Osteocyte (in vitro differentiated cells): ENCODE measurements at regions not wholly inside any gene's neighbourhood (a gene's known extent, or its start where the extent isn't known, plus 50 kb on each side); places are given as distances from the start of the nearest gene placed in this dataset.

Experiments used
- DNase-seq: peaks from one replicate; pipeline ENCODE4 v3.0.0; 2021; ENCODE audit warnings: mixed read lengths; ENCODE audit not compliant: unreplicated experiment; ENCODE audit errors: extremely low spot score
- H3K27ac Mint-ChIP-seq: one replicate; pipeline ENCODE4 v1.8.0; 2021; ENCODE audit warnings: mild to moderate bottlenecking, mixed read lengths; ENCODE audit not compliant: unreplicated experiment
- H3K27me3 Mint-ChIP-seq: one replicate; pipeline ENCODE4 v1.8.0; 2021; ENCODE audit warnings: mixed read lengths; ENCODE audit not compliant: unreplicated experiment
- H3K36me3 Mint-ChIP-seq: one replicate; pipeline ENCODE4 v1.8.0; 2021; ENCODE audit warnings: mixed read lengths; ENCODE audit not compliant: unreplicated experiment
- H3K4me1 Mint-ChIP-seq: one replicate; pipeline ENCODE4 v1.8.0; 2021; ENCODE audit warnings: mixed read lengths; ENCODE audit not compliant: unreplicated experiment
- H3K4me3 Mint-ChIP-seq: one replicate; pipeline ENCODE4 v1.8.0; 2021; ENCODE audit warnings: mild to moderate bottlenecking, moderate library complexity, mixed read lengths; ENCODE audit not compliant: unreplicated experiment
- H3K9me3 Mint-ChIP-seq: one replicate; pipeline ENCODE4 v1.8.0; 2021; ENCODE audit warnings: mixed read lengths; ENCODE audit not compliant: unreplicated experiment
- CTCF ChIP-seq: fragments of 200-600 bp; sonication (generic); IDR thresholded peaks from 2 replicates; pipeline ENCODE4 v1.5.0; 2021; ENCODE audit warnings: antibody characterized with exemption, mild to moderate bottlenecking, moderate library complexity

GRCh38 chr11:79860336-79860735 is 419.5 kb upstream of the TENM4 start:
- TF ChIP-seq CTCF = no peak
- no peak overlapping the region for H3K4me3 Mint-ChIP-seq
- H3K27me3 Mint-ChIP-seq = no peaks in the 10 kb centered on the region
- H3K27ac Mint-ChIP-seq = no peak overlapping the region
- no peaks in the 10 kb centered on the region for H3K9me3 Mint-ChIP-seq
- no peaks in the 10 kb centered on the region for H3K4me1 Mint-ChIP-seq
- DNase-seq = no peak
- no peaks in the 10 kb centered on the region for H3K36me3 Mint-ChIP-seq

GRCh38 chr11:79857377-79858214 is 416.8 kb upstream of the TENM4 start:
- Mint-ChIP-seq H3K4me3 (no peak overlapping the region), H3K36me3 (no peaks in the 10 kb centered on the region), H3K27me3 (no peaks in the 10 kb centered on the region), H3K9me3 (no peaks in the 10 kb centered on the region), H3K27ac (no peak overlapping the region), H3K4me1 (no peaks in the 10 kb centered on the region)
- TF ChIP-seq CTCF = no peak
- no peak for DNase-seq

- Mint-ChIP-seq H3K4me1 (no peaks in the 10 kb centered on the region), H3K27ac (no peak overlapping the region), H3K36me3 (no peaks in the 10 kb centered on the region), H3K9me3 (no peaks in the 10 kb centered on the region), H3K27me3 (no peaks in the 10 kb centered on the region), H3K4me3 (no peak overlapping the region)
- no peak for TF ChIP-seq CTCF
- no peak for DNase-seq
Measured at GRCh38 chr11:79852176-79852575, 411.3 kb upstream of the TENM4 start.

- Mint-ChIP-seq H3K4me3 (no peak overlapping the region), H3K27me3 (no peaks in the 10 kb centered on the region), H3K9me3 (no peaks in the 10 kb centered on the region), H3K27ac (no peak overlapping the region), H3K36me3 (no peaks in the 10 kb centered on the region), H3K4me1 (no peaks in the 10 kb centered on the region)
- no peak for DNase-seq
- TF ChIP-seq CTCF = no peak
Measured at GRCh38 chr11:79845002-79845709, 404.3 kb upstream of the TENM4 start.

- no peaks in the 10 kb centered on the region for H3K36me3 Mint-ChIP-seq
- H3K27ac Mint-ChIP-seq = no peak overlapping the region
- no peaks in the 10 kb centered on the region for H3K4me1 Mint-ChIP-seq
- H3K9me3 Mint-ChIP-seq = no peaks in the 10 kb centered on the region
- no peaks in the 10 kb centered on the region for H3K27me3 Mint-ChIP-seq
- TF ChIP-seq CTCF = no peak
- DNase-seq = no peak
- no peak overlapping the region for H3K4me3 Mint-ChIP-seq
Measured at GRCh38 chr11:79834015-79834414, 393.2 kb upstream of the TENM4 start.
